ENCODE measurements at regions not wholly inside any gene's neighbourhood (a gene's known extent, or its start where the extent isn't known, plus 50 kb on each side); places are given as distances from the start of the nearest gene placed in this dataset.

DNA sequence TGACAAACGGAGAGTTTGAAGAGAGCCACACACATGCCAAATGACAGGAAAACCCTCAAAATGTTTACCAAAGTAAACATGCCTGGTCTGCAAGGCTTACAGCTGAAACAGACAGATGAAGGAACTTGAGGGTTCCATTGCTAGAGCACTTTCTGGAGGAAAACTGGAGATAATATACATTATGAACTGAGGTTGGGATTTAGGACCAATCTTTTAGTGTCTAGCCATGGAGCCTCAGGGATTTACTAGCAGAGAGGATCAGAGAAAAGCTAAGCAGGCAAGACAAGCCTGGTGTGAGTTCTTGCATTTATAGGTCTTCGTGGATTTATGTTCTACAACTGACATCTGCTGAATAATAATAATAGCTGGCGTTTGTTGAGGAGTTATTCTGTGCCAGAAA is 205.3 kb downstream of the AEBP2 start:
- DNase-seq (no peak), ATAC-seq (no peak)
- H3K4me3 ChIP-seq, result no peak overlapping the region
- TF ChIP-seq, protein P1, sequence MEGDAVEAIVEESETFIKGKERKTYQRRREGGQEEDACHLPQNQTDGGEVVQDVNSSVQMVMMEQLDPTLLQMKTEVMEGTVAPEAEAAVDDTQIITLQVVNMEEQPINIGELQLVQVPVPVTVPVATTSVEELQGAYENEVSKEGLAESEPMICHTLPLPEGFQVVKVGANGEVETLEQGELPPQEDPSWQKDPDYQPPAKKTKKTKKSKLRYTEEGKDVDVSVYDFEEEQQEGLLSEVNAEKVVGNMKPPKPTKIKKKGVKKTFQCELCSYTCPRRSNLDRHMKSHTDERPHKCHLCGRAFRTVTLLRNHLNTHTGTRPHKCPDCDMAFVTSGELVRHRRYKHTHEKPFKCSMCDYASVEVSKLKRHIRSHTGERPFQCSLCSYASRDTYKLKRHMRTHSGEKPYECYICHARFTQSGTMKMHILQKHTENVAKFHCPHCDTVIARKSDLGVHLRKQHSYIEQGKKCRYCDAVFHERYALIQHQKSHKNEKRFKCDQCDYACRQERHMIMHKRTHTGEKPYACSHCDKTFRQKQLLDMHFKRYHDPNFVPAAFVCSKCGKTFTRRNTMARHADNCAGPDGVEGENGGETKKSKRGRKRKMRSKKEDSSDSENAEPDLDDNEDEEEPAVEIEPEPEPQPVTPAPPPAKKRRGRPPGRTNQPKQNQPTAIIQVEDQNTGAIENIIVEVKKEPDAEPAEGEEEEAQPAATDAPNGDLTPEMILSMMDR (IDR thresholded peaks at IDR 0.05), result no peak
- no peaks in the 10 kb centered on the region for H3K4me1 ChIP-seq
- intact Hi-C loops (cut with DNase I), result no loop called here
- no peak overlapping the region for H3K27ac ChIP-seq
- no peaks in the 10 kb centered on the region for H3K36me3 ChIP-seq
- no peaks in the 10 kb centered on the region for H3K27me3 ChIP-seq
- H3K9me3 ChIP-seq, result peaks cover 0 to 8% of the 10 kb centered on the region in 2 donors

DNA sequence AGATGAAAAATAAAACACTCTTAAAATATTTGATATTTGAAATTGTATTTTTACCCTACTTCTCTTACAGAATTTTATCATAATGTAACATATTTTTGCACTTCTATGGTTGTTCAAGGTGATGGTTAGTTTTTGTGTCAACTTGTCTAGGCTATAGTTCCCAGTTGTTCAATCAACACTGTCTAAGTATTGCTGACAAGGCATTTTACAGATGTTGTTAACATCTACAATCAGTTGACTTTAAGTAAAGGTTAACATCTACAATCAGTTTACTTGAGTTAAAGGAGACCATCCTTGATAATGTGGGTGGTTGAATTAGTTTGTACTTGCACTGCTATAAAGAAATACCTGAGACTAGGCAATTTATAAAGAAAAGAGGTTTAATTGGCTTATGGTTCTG is 206.5 kb downstream of the AEBP2 start:
- Histone ChIP-seq H3K4me1 (no peaks in the 10 kb centered on the region), H3K27me3 (no peaks in the 10 kb centered on the region), H3K9me3 (peaks cover 0 to 8% of the 10 kb centered on the region in 2 donors), H3K36me3 (no peaks in the 10 kb centered on the region), H3K27ac (no peak overlapping the region), H3K4me3 (no peak overlapping the region)
- ATAC-seq (no peak), DNase-seq (no peak)
- intact Hi-C loops (cut with DNase I), result no loop called here
- TF ChIP-seq, protein P1 (IDR thresholded peaks at IDR 0.05), result no peak

DNA sequence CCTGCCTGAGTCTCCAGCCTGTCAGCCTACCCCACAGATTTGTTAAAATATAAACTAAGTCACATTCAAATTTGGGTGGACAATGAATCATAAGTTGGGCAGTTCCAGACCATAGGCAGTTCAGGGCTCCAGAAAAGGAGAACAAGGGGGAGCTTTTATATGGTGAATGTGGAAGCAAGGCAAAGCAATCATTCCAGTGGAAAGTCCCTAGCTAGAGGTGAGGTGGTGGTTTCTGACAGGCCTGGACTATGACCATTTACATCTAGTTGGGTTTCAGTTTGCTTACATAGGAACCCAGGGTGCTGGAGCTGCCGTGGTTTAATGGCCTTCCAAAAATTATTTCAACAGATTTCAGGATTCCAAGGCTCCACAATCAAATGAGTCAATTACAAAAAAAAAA is 207.3 kb downstream of the AEBP2 start:
- intact Hi-C loops (cut with DNase I), result no loop called here

GRCh38 chr12:19647806-19648556 is 208.7 kb downstream of the AEBP2 start:
- TF ChIP-seq, protein P1 (IDR thresholded peaks at IDR 0.05), result no peak
- H3K9me3 ChIP-seq, result peaks cover 0 to 8% of the 10 kb centered on the region in 2 donors
- H3K4me3 ChIP-seq, result no peak overlapping the region
- ATAC-seq (no peak), DNase-seq (no peak)
- no peaks in the 10 kb centered on the region for H3K27me3 ChIP-seq
- intact Hi-C loops (cut with DNase I), result no loop called here
- H3K4me1 ChIP-seq, result no peaks in the 10 kb centered on the region
- H3K36me3 ChIP-seq, result no peaks in the 10 kb centered on the region
- H3K27ac ChIP-seq, result no peak overlapping the region

More for the DNA sequence above, 207.3 kb downstream of the AEBP2 start:
- Histone ChIP-seq H3K27me3 (no peaks in the 10 kb centered on the region), H3K9me3 (peaks cover 0 to 8% of the 10 kb centered on the region in 2 donors), H3K27ac (no peak overlapping the region), H3K36me3 (no peaks in the 10 kb centered on the region), H3K4me3 (no peak overlapping the region), H3K4me1 (no peaks in the 10 kb centered on the region)
- DNase-seq (no peak), ATAC-seq (no peak)
- TF ChIP-seq, protein P1 (IDR thresholded peaks at IDR 0.05), result no peak

- no peak for ATAC-seq
- H3K4me1 ChIP-seq, result no peaks in the 10 kb centered on the region
- intact Hi-C loops (cut with DNase I), result no loop called here
- H3K36me3 ChIP-seq, result no peaks in the 10 kb centered on the region
- TF ChIP-seq, protein P1 (IDR thresholded peaks at IDR 0.05), result no peak
- no peak overlapping the region for H3K4me3 ChIP-seq
- H3K9me3 ChIP-seq, result peaks cover 0 to 8% of the 10 kb centered on the region in 2 donors
- no peaks in the 10 kb centered on the region for H3K27me3 ChIP-seq
- H3K27ac ChIP-seq, result no peak overlapping the region
- no peak for DNase-seq
Measured at GRCh38 chr12:19648591-19648990, 209.3 kb downstream of the AEBP2 start.

All from left lung (tissue), 4 donors.